CD4-positive, alpha-beta T cell treated with Interleukin-15 for 4 hours (primary cell): ENCODE measurements at regions not wholly inside any gene's neighbourhood (a gene's known extent, or its start where the extent isn't known, plus 50 kb on each side); places are given as distances from the start of the nearest gene placed in this dataset.

Experiments used
- DNase-seq: peaks from one replicate; pipeline ENCODE4 v3.0.0-alpha.2; 2020; ENCODE audit warnings: low spot score

GRCh38 chr1:166221316-166221715 lies 54.5 kb upstream of the FAM78B start:
- no peak for DNase-seq

GRCh38 chr1:166233750-166234366 lies 67.1 kb upstream of the FAM78B start:
- DNase-seq = no peak

GRCh38 chr1:166235728-166236127 lies 68.9 kb upstream of the FAM78B start:
- no peak for DNase-seq

- DNase-seq = no peak
These were observed 70.9 kb upstream of the FAM78B start for GRCh38 chr1:166237675-166238074.

- no peak for DNase-seq
These were observed 86.4 kb upstream of the FAM78B start for GRCh38 chr1:166253076-166253779.

- no peak for DNase-seq
These were observed 91.2 kb upstream of the FAM78B start for GRCh38 chr1:166258017-166258416.

GRCh38 chr1:166261511-166261910 lies 94.7 kb upstream of the FAM78B start:
- DNase-seq = no peak

GRCh38 chr1:166270476-166271150 lies 103.8 kb upstream of the FAM78B start:
- DNase-seq = no peak

GRCh38 chr1:166271151-166271538 lies 104.3 kb upstream of the FAM78B start:
- DNase-seq = no peak

GRCh38 chr1:166272155-166272554 lies 105.4 kb upstream of the FAM78B start:
- no peak for DNase-seq

GRCh38 chr1:166272851-166273250 lies 106.0 kb upstream of the FAM78B start:
- DNase-seq = no peak

- DNase-seq = no peak
These were observed 106.8 kb upstream of the FAM78B start for GRCh38 chr1:166273618-166274017.

- DNase-seq = no peak
These were observed 115.8 kb upstream of the FAM78B start for GRCh38 chr1:166282391-166283137.

GRCh38 chr1:166283190-166283589 lies 116.4 kb upstream of the FAM78B start:
- DNase-seq = no peak

- DNase-seq = no peak
These were observed 116.8 kb upstream of the FAM78B start for GRCh38 chr1:166283600-166283999.

- no peak for DNase-seq
These were observed 122.7 kb upstream of the FAM78B start for GRCh38 chr1:166289309-166290050.

GRCh38 chr1:166295656-166296055 lies 128.9 kb upstream of the FAM78B start:
- DNase-seq = no peak

- no peak for DNase-seq
These were observed 131.2 kb upstream of the FAM78B start for GRCh38 chr1:166297993-166298392.

- DNase-seq = no peak
These were observed 134.0 kb upstream of the FAM78B start for GRCh38 chr1:166300767-166301166.

GRCh38 chr1:166302989-166303758 lies 136.4 kb upstream of the FAM78B start:
- DNase-seq = no peak

- DNase-seq = no peak
These were observed 137.3 kb upstream of the FAM78B start for GRCh38 chr1:166304131-166304530.
